CD4-positive, alpha-beta T cell (primary cell): ENCODE measurements at regions not wholly inside any gene's neighbourhood (a gene's known extent, or its start where the extent isn't known, plus 50 kb on each side); places are given as distances from the start of the nearest gene placed in this dataset.

Experiments
- ATAC-seq: fragments of 200-7000 bp; cut with Tn5 transposase; one replicate; pipeline ENCODE4 v1.10.0; 2022; ENCODE audit warnings: mild to moderate bottlenecking; ENCODE audit not compliant: poor library complexity
- CTCF ChIA-PET: fragments of 350-600 bp; sonication (Branson Sonifier 250); formaldehyde crosslinking; loops from one replicate; lab custom pipeline; 2021; ENCODE audit warnings: antibody characterized with exemption, inconsistent platforms; lab: Charles Lee
- POLR2A ChIA-PET: fragments of 350-600 bp; sonication (Branson Sonifier 250); formaldehyde crosslinking; loops from one replicate; lab custom pipeline; 2021; ENCODE audit warnings: antibody characterized with exemption, inconsistent platforms; lab: Charles Lee
- DNase-seq, 14 experiments: peaks; one replicate each; pipeline ENCODE4 v3.0.0-alpha.2; 2013 to 2020; ENCODE audit warnings: mixed read lengths in 2 of 14
- H3K27ac ChIP-seq, 2 donors: one replicate each; pipeline versions ENCODE4 v1.5.1 to v1.7.0; 2013; ENCODE audit warnings: low read length in 2 of 2, low read depth in 1 of 2, mild to moderate bottlenecking in 1 of 2
- H3K27me3 ChIP-seq, 2 experiments: 1 replicate in 1 of 2; 2 replicates in 1 of 2; pipeline versions ENCODE4 v1.6.1 to v1.7.0; 2013; ENCODE audit warnings: low read length in 2 of 2, control low read depth in 1 of 2, mild to moderate bottlenecking in 1 of 2, moderate library complexity in 1 of 2; ENCODE audit not compliant: insufficient read depth in 2 of 2, control insufficient read depth in 1 of 2
- H3K36me3 ChIP-seq: one replicate; pipeline ENCODE4 v1.6.1; 2013; ENCODE audit warnings: low read length, control low read depth; ENCODE audit not compliant: insufficient read depth
- H3K4me1 ChIP-seq: one replicate; pipeline ENCODE4 v1.6.1; 2013; ENCODE audit warnings: low read length, control low read depth; ENCODE audit not compliant: insufficient read depth
- H3K4me3 ChIP-seq: one replicate; pipeline ENCODE4 v1.5.1; 2013; ENCODE audit warnings: mild to moderate bottlenecking, low read length, moderate library complexity
- H3K9me3 ChIP-seq, 2 experiments: 1 replicate in 1 of 2; 2 replicates in 1 of 2; pipeline versions ENCODE4 v1.6.1 to v1.7.0; 2013; ENCODE audit warnings: low read length in 2 of 2, mild to moderate bottlenecking in 2 of 2, control low read depth in 1 of 2, moderate library complexity in 1 of 2; ENCODE audit not compliant: control insufficient read depth in 1 of 2, insufficient read depth in 1 of 2
- H3K27ac Mint-ChIP-seq: one replicate; pipeline ENCODE4 v1.8.0; 2020; ENCODE audit warnings: mixed read lengths
- H3K27me3 Mint-ChIP-seq: one replicate; pipeline ENCODE4 v1.8.0; 2021; ENCODE audit warnings: mixed read lengths
- H3K36me3 Mint-ChIP-seq: one replicate; pipeline ENCODE4 v1.8.0; 2021; ENCODE audit warnings: low read depth, mixed read lengths
- H3K4me1 Mint-ChIP-seq: one replicate; pipeline ENCODE4 v1.8.0; 2021; ENCODE audit warnings: low read depth, mixed read lengths
- H3K4me3 Mint-ChIP-seq: one replicate; pipeline ENCODE4 v1.8.0; 2020; ENCODE audit warnings: mild to moderate bottlenecking, mixed read lengths
- H3K9me3 Mint-ChIP-seq: one replicate; pipeline ENCODE4 v1.8.0; 2020; ENCODE audit warnings: mixed read lengths
- intact Hi-C, 2 experiments: fragments of 100-400 bp; cut with DNase I in 1 of 2; cut with micrococcal nuclease in 1 of 2; formaldehyde crosslinking; loops; one replicate each; pipeline versions ENCODE4 v1.15.1 to v1.9.0; 2023 to 2025; cut with DNase I, micrococcal nuclease
- TF ChIP-seq, protein P1 (sequence below): fragments of 200-600 bp; IDR thresholded peaks from one replicate; pipeline ENCODE4 v1.8.0; 2022; ENCODE audit warnings: antibody characterized with exemption, mild to moderate bottlenecking

DNA sequence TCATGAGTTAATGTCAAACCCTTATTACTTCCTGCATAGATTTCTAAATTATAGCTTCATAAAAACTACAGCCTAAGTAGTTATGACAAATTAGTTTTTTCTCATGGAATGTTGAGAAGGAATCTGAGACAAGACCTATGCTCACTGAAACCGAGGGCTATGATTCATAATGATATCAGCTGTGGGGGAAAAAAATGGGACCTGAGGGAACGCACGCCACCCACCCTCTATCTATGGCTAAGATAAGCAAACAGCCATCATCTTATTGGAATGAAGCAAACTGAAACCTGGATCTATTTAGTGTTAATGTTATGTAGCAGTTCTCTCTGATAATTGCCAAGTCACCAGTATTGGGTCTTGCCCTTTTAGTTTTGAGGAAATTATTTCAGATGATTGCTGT, 906.9 kb upstream of the RAG2 start:
- no peak for DNase-seq
- H3K36me3 ChIP-seq, result no peaks in the 10 kb centered on the region
- no peaks in the 10 kb centered on the region for H3K4me1 ChIP-seq
- ChIA-PET POLR2A (no interaction called here), CTCF (no interaction called here)
- Mint-ChIP-seq H3K9me3 (peaks cover 11% of the 10 kb centered on the region), H3K27ac (no peak overlapping the region), H3K4me3 (no peak overlapping the region), H3K27me3 (no peaks in the 10 kb centered on the region), H3K36me3 (no peaks in the 10 kb centered on the region), H3K4me1 (no peaks in the 10 kb centered on the region)
- peaks cover 0 to 4% of the 10 kb centered on the region in 2 experiments for H3K9me3 ChIP-seq
- no peak for ATAC-seq
- H3K27ac ChIP-seq, result no peak overlapping the region
- intact Hi-C loops, result no loop called here
- H3K4me3 ChIP-seq, result no peak overlapping the region
- TF ChIP-seq, protein P1, sequence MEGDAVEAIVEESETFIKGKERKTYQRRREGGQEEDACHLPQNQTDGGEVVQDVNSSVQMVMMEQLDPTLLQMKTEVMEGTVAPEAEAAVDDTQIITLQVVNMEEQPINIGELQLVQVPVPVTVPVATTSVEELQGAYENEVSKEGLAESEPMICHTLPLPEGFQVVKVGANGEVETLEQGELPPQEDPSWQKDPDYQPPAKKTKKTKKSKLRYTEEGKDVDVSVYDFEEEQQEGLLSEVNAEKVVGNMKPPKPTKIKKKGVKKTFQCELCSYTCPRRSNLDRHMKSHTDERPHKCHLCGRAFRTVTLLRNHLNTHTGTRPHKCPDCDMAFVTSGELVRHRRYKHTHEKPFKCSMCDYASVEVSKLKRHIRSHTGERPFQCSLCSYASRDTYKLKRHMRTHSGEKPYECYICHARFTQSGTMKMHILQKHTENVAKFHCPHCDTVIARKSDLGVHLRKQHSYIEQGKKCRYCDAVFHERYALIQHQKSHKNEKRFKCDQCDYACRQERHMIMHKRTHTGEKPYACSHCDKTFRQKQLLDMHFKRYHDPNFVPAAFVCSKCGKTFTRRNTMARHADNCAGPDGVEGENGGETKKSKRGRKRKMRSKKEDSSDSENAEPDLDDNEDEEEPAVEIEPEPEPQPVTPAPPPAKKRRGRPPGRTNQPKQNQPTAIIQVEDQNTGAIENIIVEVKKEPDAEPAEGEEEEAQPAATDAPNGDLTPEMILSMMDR, result no peak
- H3K27me3 ChIP-seq, result no peaks in the 10 kb centered on the region

DNA sequence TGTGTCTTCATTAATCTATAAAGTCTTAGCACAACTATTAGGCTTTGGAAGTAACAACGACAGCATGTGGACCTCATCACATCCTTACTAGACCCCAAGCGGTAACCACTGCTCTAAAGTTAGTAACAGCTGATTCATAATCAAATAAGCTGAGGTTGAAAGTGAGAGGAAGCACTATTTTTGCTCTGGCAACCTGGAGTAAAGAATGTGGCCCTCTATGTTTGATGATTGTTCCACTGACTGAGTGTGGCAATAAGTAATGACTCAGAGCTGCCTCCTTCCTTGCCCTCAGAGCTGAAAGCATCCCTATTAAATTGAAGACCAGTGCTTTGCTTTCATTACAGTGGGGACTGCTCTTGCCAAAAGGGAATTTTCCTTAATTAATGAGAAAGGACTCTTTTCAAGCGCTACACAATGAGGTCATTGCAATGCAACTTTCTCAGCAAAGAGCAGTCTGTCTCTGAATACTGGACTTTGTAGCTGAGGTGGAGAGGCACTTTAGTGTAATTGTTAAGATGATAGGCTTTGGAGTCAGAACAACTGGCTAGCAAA, 906.1 kb upstream of the RAG2 start:
- Histone ChIP-seq H3K9me3 (peaks cover 0 to 8% of the 10 kb centered on the region in 2 experiments), H3K4me3 (no peak overlapping the region), H3K27me3 (no peaks in the 10 kb centered on the region), H3K36me3 (no peaks in the 10 kb centered on the region), H3K4me1 (no peaks in the 10 kb centered on the region), H3K27ac (no peak overlapping the region)
- Mint-ChIP-seq H3K4me3 (no peak overlapping the region), H3K9me3 (peaks cover 11% of the 10 kb centered on the region), H3K36me3 (no peaks in the 10 kb centered on the region), H3K4me1 (no peaks in the 10 kb centered on the region), H3K27me3 (no peaks in the 10 kb centered on the region), H3K27ac (no peak overlapping the region)
- TF ChIP-seq, protein P1, result no peak
- intact Hi-C loops, result no loop called here
- POLR2A ChIA-PET, result no interaction called here
- no peak for DNase-seq
- CTCF ChIA-PET, result no interaction called here
- no peak for ATAC-seq

DNA sequence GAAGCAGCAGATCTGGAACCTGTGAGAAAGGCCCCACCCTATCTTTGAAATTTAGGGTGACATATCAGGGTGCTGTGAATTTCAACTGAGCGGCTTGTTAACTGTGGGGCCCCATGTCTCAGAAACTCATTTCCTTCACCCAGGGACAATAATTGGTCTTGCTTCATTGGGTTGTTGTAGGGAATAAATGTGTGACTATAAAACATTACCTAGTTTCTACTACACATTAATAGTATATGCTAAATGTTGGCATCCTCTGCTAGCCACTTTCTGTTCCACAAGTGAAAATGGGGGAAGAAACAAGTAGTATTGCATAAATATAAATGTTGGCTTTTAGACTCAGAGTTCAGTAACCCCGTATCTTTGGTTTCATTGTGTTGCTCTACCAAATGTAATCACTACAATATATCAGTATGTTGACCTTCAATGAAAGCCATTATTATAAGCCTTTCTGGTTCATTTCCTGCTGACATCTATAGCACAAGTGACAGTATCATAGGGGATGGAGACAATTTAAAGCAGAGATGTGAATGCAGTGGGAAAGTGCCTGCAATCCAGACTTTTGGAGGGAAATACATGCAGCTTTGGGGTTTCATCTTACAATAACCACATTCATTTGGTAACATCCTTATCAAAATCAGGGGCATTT, 905.5 kb upstream of the RAG2 start:
- no peak overlapping the region for H3K4me3 Mint-ChIP-seq
- POLR2A ChIA-PET, result no interaction called here
- no peak for ATAC-seq

More for the DNA sequence above, 905.5 kb upstream of the RAG2 start:
- H3K27ac Mint-ChIP-seq, result no peak overlapping the region
- Histone ChIP-seq H3K4me1 (no peaks in the 10 kb centered on the region), H3K27me3 (no peaks in the 10 kb centered on the region), H3K9me3 (peaks cover 0 to 7% of the 10 kb centered on the region in 2 experiments), H3K36me3 (no peaks in the 10 kb centered on the region), H3K27ac (no peak overlapping the region), H3K4me3 (no peak overlapping the region)
- TF ChIP-seq, protein P1, result no peak
- CTCF ChIA-PET, result no interaction called here
- no peak for DNase-seq
- no peaks in the 10 kb centered on the region for H3K36me3 Mint-ChIP-seq
- H3K27me3 Mint-ChIP-seq, result no peaks in the 10 kb centered on the region
- peaks cover 11% of the 10 kb centered on the region for H3K9me3 Mint-ChIP-seq
- intact Hi-C loops, result no loop called here
- no peaks in the 10 kb centered on the region for H3K4me1 Mint-ChIP-seq
